Astrocyte (in vitro differentiated cells and primary cell): ENCODE measurements at regions not wholly inside any gene's neighbourhood (a gene's known extent, or its start where the extent isn't known, plus 50 kb on each side); places are given as distances from the start of the nearest gene placed in this dataset.

Experiments
- CTCF ChIP-seq: IDR thresholded peaks from 2 replicates; pipeline ENCODE4 v1.5.1; 2011; ENCODE audit warnings: low read depth, mild to moderate bottlenecking, inconsistent platforms, low read length, moderate library complexity; ENCODE audit not compliant: insufficient read depth
- EZH2 ChIP-seq: IDR thresholded peaks from 2 replicates; pipeline ENCODE4 v1.6.1; 2012; ENCODE audit warnings: mild to moderate bottlenecking, low read length, inconsistent platforms; ENCODE audit not compliant: insufficient read depth

DNA sequence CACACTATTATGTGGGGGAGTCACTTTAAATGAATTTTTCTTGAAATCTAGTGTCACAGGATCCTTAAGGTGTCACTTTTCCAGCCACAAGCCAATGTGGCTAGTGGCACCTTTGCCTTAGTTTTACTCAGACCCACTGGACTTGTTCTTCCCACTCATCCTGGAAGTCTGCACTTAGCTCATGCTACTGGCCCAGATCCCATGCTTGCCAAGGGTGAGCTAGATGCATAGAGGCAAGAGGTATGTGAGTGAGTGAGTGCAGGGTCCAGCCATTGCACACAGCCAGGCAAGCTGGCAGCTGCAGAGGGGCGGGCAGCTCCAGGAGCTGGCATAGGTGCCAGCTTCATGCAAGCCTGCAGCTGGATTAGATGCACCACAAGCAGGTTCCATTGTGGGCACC lies 81.0 kb downstream of the CGGBP1 start:
- TF ChIP-seq CTCF = no peak
- TF ChIP-seq EZH2 = no peak
